ENCODE measurements at regions not wholly inside any gene's neighbourhood (a gene's known extent, or its start where the extent isn't known, plus 50 kb on each side); places are given as distances from the start of the nearest gene placed in this dataset.

DNA sequence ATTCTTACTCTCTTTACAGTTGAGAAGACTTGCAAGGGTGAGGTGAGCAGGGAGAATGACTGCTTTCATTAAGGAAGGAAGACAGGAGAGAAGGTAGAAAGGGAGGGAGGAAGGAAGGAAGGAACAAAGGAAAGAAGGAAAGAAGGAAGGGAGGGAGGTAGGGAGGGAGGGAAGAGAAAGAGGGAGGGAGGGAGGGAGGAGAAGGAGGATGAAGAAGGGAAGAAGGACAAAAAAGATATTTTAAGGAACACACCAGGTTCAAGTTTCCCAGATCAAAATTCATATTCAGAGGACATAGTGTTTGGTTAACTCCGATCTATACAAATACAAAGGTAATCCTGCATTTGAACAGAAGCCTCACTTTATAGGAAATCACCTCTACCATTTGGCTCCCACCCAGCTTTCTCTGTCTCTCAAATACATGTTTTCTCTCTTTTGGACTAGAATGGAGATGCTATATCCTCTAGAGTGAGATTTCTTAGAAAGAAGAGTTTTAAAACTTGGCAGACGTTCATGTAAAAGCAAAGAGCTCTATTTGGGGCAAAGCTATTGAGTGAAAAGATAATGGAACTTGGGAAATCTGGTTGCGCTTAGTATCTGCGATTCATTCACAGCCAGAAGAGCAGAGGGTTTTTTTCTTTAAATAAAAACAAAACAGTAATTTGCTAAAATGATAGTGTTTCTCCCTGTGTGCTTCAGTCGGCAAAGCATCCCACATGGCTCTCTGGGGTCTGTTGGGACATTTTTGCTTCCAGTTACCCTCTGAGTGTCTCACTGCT, 261.9 kb upstream of the LYZL1 start:
- DNase-seq (ENCODE audit: low read depth in 2 of 2), result no peak

DNA sequence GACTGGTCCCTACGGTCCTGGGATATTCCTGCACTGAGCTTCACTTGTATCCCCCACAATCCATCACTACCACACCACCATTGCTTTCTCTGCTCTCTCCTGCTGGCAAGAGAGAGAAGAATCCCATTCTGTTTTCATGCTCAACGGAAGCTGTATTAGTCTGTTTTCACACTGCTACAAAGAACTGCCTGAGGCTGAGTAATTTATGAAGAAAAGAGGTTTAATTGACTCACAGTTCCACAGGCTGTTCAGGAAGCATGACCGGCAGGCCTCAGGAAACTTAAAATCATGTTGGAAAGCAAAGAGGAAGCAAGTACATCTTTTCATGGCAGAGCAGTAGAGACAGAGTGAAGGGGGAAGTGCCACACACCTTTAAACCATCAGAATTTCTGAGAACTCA, 260.4 kb upstream of the LYZL1 start:
- no peak for DNase-seq (ENCODE audit: low read depth in 2 of 2)

DNA sequence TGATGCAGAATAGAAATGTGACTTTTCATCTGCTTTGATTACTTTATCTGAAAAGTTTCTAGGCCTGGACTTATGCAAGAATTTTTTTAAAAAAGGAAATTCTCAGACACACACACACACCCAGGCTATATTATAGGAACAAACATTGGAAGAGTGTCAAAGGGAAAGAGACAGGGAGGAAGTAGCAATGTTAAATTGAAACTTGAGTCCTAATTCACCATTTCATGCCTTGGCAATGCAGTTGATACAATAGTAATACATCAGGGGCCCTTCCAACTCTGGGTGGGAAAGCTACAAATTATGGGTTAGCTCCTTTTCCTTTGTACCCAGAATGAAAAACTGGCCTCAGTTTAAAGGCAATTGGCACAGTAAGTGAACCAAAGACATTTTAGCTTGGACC, 258.0 kb upstream of the LYZL1 start:
- DNase-seq (ENCODE audit: low read depth in 2 of 2), result no peak

DNA sequence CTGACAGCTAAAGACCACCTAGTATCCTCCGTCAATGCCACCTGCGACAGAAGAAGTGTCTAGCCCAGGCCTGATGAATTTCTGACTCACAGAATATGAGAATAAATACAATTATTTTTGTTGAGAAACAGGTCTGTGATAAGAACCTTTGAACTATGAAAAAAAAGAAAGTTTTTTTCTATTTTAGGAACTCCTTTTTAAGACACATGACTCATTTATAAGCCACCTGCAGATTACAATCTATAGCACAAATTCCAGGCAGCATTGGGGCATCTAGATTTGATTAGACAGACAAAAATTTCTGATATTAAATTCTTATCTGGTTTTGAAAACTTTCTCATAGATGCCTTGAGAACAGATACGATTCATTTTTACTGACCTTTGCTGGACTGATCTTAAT, 256.7 kb upstream of the LYZL1 start:
- DNase-seq (ENCODE audit: low read depth in 2 of 2), result no peak

DNA sequence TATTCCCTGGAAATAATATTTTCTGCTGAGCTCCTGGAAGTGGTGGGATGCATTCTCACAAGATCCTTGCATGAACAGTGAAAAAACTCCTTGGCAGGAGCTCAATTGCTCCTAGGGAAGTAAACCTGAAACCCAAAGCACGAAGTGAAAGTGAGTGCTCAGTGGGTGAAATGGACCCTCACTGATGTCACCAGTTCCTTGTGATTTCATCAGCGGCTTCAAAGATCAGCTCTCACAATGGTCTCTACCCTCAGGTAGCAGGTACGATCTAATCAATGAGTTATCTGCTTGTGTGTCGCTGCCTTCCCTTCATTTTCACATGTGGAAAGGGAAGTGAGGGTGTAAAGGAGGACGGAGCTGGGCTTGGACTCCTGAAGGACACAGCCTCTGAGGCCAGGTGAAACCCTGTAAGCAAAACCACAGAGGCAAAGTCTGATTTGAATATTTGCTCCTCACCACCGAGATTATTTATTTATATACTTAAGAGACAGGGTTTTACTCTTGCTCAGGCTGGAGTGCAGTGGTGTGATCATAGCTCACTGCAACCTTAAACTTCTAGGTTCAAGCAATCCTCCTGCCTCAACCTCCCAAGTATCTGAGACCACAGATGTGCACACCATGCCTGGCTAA, 255.4 kb upstream of the LYZL1 start:
- no peak for DNase-seq (ENCODE audit: low read depth in 2 of 2)

DNA sequence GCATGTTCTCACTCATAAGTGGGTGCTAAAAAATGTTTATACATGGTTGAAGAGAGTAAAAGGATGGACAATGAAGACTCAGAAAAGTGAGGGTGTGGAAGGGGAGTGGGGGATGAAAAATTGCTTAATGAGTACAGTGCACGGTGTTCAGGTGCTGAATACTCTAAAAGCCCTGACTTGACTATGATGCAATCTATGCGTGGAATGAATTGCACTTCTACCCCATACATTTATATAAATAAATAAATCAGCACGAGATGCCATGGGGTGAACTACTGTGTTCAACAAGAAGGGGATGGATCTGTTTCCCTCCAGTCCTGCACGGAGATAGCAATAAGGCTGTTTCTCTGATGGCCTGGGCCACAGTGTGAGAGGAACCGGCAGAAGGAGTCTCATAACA, 254.3 kb upstream of the LYZL1 start:
- no peak for DNase-seq (ENCODE audit: low read depth in 2 of 2)

DNA sequence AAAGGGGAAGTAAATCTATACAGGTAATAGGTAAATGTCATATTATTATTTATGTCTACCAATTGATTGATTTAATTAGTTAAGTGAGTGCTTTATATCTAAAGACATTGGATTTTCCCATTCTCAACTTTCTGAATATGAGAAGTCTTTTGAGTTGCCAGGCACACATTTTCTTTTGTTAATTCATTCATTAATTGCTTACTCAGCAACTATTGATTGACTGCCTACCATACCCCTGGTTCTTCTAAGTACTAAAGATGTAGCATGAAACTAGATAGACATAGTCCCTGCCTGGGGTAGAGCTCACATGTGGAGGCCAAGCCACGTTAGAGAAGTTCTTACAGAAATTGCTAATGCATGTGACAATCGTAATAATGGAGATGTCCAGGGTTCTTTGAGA, 253.1 kb upstream of the LYZL1 start:
- no peak for DNase-seq (ENCODE audit: low read depth in 2 of 2)

DNA sequence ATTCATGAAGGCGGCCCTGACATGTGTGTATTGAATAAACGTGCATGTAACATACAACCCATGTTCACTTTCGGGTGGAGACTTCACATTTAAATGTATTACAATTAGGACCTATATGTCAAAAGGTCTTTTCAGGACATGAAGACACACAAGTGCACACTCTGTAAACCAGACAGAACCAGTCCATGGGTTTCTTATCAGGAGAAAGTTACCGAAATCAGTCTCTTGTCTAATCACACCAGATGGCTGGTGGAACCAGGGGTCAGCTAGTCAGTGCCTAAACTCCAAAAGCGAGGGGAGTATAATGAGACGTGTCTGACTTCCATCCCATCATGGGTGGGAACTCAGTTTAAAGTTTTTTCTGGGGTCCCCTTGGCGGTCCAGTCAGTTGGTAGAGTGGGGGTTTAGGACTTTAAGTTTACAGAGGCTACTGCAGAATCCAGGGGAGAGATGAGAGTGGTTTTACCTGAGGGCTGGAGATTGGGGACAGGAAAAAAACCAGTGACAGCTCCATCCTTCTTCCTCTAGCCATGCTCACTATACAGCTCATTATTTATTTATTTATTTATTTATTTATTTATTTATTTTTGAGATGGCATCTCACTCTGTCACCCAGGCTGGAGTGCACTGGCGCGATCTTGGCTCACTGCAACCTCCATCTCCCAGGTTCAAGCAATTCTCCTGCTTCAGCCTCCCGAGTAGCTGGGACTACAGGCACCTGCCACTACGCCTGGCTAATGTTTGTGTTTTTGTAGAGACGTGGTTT, 251.3 kb upstream of the LYZL1 start:
- no peak for DNase-seq (ENCODE audit: low read depth in 2 of 2)

DNA sequence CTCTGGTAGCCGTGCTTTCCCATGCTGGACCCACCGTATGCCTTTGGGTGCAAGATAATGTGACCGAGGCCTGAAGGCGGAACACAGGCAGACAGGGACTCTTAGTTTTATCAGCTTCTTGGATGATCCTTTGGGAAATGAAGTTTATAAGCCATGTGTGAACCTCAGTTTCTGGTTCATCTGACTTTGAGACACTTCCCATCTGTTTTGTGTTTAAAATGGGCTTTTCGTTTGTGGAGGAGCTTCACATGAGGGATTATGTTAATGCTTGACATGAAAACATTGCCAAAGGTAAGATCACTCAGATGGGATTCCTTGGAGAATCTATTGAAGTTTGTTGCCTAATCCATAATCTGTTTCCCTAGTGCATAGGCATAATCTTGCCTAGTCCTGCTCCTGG, 249.8 kb upstream of the LYZL1 start:
- no peak for DNase-seq (ENCODE audit: low read depth in 2 of 2)

DNA sequence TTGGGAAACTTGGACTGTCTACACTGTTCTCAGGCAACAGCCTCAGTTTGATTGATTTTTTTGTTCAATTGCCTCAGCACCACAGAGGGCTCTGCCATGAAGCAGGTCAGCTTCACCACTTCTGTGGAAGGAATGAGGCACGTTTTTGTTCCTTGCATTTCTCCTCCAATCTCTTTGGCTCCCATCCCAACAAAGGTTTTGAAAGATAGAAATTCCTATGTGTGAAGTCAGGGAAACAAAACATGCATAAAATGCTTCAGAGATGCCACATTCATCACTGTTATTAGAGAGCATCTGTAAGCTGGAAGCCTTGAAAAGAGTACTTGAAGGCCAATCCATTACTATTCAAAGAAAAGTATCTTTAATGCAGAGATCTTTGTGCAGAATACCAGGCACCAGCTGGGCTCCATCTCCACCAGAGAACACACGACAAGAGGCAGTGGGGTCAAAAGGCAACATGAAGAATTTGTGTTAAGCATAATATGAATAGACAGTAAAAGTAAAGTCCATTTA, 249.1 kb upstream of the LYZL1 start:
- no peak for DNase-seq (ENCODE audit: low read depth in 2 of 2)

DNA sequence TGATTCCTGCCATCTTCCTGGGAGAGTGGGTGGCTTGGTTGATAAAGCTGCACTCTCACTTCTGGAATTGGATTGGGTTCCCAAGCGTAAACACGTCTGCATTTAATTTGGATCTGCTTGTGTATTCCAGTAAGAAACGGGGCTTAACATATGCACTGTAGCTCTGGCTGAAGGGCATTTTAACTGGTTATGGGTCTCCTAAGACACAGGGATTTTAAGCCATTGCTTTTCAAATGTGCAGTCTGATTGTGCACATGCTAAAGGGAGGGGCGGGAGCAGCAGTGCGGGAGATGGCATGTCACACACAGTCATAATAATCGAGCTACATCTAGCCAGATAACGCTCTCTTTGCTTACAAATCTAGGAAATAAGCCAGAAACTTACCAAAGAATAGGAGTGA, 247.3 kb upstream of the LYZL1 start:
- no peak for DNase-seq (ENCODE audit: low read depth in 2 of 2)

DNA sequence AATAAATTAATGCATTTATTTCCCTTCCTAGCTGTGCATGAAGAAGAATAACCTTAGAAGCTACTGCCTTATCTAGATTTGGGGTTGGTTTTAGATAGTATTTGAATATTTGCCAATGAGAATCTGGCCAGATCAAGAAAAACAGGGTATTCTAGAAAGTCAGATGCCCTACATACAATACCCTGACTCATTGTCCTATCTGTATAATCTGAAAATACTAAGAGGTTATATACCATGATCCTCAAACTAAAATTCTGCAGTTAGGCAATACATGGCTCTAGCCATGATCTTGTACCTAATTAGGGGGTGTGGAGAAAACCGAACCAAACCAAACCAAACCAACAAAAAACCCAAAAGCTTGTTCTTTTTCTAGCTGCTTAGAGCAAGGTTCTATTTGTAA, 240.4 kb upstream of the LYZL1 start:
- no peak for DNase-seq (ENCODE audit: low read depth in 2 of 2)

DNA sequence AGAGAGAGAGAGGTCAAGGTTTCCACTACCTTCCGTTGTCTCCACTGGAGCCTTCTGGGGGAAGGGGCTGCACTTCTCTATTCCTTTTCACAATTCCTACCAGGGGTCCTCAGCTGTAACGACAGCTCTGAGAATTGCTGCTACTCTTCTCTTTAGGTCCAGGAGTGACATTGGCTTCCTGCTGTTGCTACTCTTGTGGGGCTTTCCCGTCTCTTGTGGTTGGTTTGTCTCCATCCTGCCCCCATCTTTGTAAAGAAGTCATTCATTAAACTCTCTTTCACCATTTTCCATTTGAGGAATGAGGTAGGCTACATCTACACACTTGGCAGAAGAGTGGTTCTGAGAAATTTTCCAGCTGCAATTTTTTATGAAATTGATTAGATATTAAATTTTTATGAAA, 238.8 kb upstream of the LYZL1 start:
- no peak for DNase-seq (ENCODE audit: low read depth in 2 of 2)

DNA sequence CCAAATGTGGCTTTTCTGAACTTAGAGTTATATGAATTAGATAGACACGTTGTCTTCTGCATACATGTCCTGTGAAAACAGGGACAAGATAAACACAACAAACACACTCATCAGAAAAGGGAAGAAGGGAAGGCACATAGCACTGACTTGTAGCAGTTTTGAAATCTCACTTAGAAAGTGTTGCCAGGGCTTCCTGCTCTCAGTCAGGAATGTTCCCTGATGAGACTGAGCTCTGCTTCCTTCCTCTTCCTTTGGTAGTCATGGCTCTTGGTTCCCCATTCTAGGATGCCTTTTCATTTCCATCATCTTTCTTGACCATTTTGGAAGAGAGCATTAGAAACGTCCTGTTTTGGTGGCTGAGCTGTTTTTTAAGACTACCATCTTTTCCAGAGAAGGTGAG, 233.8 kb upstream of the LYZL1 start:
- no peak for DNase-seq (ENCODE audit: low read depth in 2 of 2)

DNA sequence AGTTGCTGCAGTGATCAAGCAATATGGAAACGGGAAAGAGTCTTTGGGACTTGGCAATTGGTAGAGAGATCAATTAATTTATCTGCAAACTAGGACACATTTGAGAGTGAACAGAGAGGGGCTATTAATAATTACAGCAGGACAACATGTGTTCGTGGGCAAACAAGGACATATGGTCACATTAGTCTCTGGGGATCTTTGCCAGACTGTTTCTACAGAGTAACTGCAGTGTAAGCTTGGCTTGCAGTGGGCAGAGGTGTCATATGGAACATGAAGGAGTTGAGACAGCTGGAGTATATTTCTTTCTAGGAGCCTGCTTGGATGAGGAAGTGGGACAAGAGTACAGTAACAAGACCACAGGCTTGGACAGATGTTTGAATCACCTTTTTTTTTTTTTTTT, 232.1 kb upstream of the LYZL1 start:
- no peak for DNase-seq (ENCODE audit: low read depth in 2 of 2)

DNA sequence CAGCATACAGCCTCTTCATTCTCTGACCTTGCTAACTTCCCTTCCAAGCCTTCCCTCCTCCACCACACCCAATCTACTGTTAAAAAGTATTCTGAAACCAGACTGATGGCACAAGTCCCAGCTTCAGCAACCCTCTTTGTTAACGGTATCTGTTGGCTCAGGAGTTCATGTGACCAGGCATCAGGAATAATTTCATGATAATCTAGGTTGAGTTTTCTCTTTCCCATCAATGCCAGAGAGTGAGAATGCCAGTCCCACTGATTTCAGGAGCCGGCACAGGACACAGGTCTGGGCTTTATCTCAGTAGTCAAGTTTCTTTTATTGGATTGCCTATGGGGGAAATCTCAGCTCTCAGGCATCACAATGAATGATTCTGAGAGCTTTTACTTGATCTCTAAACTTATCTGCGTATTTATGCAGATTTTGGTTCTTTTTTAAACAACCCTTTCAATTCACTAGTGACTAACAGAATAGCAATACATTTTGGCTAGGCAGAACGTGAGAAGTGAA, 231.0 kb upstream of the LYZL1 start:
- DNase-seq (ENCODE audit: low read depth in 2 of 2), result no peak

DNA sequence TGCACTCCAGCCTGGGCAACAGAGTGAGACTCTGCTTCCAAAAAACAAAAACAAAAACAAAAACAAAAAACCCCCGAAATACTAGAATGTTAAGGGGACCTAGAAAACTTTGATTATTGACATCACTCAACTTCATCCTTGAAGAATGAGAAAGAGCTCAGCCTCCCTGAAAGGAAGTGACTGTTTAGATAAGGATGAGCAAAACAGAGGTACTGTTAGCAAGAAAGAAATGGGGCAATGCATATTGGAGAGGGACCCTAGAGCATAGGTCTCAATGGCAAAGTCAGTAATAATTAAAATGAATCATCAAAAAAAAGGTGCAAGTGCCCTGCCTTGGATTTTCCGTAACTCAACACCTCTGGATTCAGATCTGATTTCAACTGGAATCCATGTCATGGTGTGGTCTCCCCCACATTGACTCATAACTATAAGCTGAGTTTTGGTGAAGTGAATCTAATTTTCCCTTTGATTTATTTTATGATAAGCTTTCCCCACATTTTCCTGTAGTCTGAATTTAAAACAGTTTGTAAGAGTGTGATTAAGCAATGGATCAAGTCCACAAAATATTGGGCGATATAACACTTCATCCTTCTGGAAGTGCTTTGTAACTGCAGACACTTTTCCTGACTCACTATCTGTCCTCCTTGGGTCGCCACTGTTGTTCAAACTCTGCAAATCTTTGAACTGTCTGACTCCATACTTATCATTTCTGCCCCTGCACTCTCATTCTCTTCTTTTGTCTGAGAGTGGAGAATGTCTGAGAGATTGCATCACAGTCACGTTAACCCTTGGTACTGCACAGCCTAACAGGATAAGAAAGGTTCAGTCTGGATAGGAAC, 224.8 kb upstream of the LYZL1 start:
- DNase-seq (ENCODE audit: low read depth in 2 of 2), result no peak

DNA sequence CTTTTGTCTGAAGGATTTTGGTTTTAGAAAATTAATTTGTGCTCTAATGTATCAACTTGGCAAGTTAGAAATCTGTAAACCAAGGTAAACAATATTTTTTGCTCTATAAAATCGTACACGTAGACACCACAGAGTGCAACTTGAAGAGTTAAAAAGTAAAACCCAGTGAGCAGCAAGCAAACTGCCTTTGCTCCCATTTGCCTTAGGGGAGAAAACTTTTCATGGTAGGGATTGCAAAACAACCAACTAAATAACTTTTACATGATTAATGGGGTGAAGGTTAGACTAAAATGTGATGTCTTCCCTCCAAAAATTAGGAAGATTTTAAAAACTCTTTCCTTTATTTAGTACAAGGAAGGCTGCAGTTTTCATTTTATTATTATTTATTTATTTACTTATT, 224.2 kb upstream of the LYZL1 start:
- no peak for DNase-seq (ENCODE audit: low read depth in 2 of 2)

DNA sequence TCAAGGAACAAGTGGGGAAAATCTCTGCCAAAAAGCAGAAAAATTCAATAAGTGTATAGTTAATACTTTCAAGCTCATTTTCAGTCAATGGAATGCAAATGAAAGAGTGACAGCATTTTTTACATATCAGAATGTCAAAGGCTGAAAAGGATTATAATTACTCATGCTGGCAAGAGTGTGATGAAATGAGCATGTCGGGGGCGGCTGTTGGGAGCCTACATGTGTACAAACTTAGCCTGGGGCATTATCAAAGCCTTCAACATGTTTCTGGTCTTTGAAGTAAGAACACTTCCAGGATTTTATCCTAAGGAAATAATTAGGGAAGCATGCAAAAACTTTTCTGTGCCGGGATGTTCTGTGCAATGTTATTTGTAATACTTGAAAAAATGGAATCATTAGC, 221.7 kb upstream of the LYZL1 start:
- no peak for DNase-seq (ENCODE audit: low read depth in 2 of 2)

DNA sequence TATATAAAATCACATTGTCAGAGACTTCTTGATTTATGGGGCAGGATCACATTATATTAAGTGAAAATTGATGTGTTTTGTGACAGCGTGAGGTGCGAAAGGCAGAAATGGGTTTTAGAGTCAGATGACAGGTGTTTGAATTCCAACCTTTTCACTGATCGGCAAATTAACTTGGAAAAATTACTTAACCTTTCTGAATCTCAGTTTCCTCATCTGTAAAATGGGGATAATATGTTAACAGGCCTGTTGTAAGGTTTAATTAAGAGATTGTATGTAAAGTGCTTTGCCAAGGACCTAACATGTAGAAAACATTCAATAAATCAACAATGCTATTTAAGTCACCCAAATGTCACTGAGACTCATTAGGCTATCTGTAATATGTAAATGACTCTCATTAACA, 221.2 kb upstream of the LYZL1 start:
- DNase-seq (ENCODE audit: low read depth in 2 of 2), result no peak

DNA sequence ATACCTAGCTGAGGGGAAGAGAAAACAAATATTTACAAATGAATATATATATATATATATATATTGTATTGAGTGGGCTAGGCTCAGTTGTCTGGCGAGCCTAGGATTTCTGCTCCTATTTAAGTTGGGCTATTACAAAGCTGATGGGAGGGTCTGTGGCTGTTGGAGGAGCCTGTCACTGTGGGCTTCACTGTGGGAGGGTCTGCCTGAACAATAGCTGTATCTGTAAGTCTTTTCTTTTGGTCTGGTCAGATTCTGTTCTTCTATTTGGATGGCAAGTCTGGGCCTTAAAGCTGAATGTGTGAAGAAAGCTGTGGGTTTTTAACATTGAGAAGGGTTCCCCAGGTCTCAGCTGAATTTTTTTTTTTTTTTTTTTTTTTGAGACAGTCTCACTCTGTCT, 220.6 kb upstream of the LYZL1 start:
- no peak for DNase-seq (ENCODE audit: low read depth in 2 of 2)

DNA sequence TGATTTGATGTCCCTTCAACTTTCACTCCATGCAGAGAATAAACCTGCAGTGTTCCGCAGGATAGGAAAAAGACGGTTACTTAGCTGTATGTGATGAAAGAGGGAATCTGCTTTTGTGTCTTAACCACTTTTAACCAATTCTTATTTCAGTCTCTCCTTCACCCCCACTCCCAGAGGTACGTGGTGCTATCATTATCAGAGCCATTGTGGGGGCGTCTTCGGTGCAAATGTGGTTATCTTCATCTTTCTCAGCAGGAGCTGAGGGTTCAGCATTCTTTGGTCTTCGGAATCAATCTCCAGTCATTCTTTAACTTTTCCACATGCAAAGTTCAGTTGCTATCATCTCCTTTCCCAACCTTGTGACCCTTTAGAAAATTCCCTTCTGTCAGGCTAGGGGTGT, 219.9 kb upstream of the LYZL1 start:
- no peak for DNase-seq (ENCODE audit: low read depth in 2 of 2)

All from stimulated activated CD8-positive, alpha-beta memory T cell treated with anti-CD3 and anti-CD28 coated beads, Interleukin-2, amount 100 ng/mL, for 48 hours (primary cell).